RWPE2 (cell line): ENCODE measurements at regions not wholly inside any gene's neighbourhood (a gene's known extent, or its start where the extent isn't known, plus 50 kb on each side); places are given as distances from the start of the nearest gene placed in this dataset.

Experiments used
- ATAC-seq: fragments of 200-7000 bp; cut with Tn5 transposase; 3 replicates; pipeline ENCODE4 v1.9.1; 2021; ENCODE audit warnings: low read depth
- DNase-seq: peaks from one replicate; pipeline ENCODE4 v3.0.0-alpha.2; 2020; ENCODE audit warnings: low spot score
- H3K27ac ChIP-seq: fragments of 450-650 bp; 2 replicates; pipeline ENCODE4 v1.5.1; 2017; ENCODE audit warnings: mild to moderate bottlenecking; ENCODE audit not compliant: poor library complexity, severe bottlenecking
- H3K27me3 ChIP-seq: fragments of 250-450 bp; sonication (Bioruptor Pico); 2 replicates; pipeline ENCODE4 v1.5.1; 2021; ENCODE audit warnings: mild to moderate bottlenecking, moderate library complexity; ENCODE audit not compliant: insufficient read depth, poor library complexity, severe bottlenecking
- H3K36me3 ChIP-seq: fragments of 250-450 bp; sonication (Bioruptor Pico); 2 replicates; pipeline ENCODE4 v1.5.1; 2020; ENCODE audit warnings: low read depth, mild to moderate bottlenecking, moderate library complexity
- H3K4me1 ChIP-seq: fragments of 250-450 bp; sonication (Bioruptor Pico); 2 replicates; pipeline ENCODE4 v1.5.1; 2021; ENCODE audit warnings: mild to moderate bottlenecking, moderate library complexity; ENCODE audit not compliant: insufficient read depth, poor library complexity, severe bottlenecking
- H3K4me3 ChIP-seq: fragments of 250-450 bp; sonication (Bioruptor Pico); 2 replicates; pipeline ENCODE4 v1.5.1; 2021; ENCODE audit warnings: mild to moderate bottlenecking, moderate library complexity; ENCODE audit not compliant: severe bottlenecking
- H3K9me3 ChIP-seq: fragments of 250-450 bp; sonication (Bioruptor Pico); 2 replicates; pipeline ENCODE4 v1.5.1; 2021; ENCODE audit warnings: mild to moderate bottlenecking, moderate library complexity; ENCODE audit not compliant: severe bottlenecking
- CTCF ChIP-seq: fragments of 450-650 bp; IDR thresholded peaks from one replicate; pipeline ENCODE4 v1.5.1; 2017; ENCODE audit warnings: mild to moderate bottlenecking, moderate library complexity; ENCODE audit not compliant: poor library complexity, severe bottlenecking

GRCh38 chr6:74642101-74642500 is 563.8 kb downstream of the COL12A1 start:
- Histone ChIP-seq H3K4me3 (no peak overlapping the region), H3K9me3 (no peaks in the 10 kb centered on the region), H3K27me3 (no peaks in the 10 kb centered on the region), H3K27ac (no peak overlapping the region), H3K36me3 (no peaks in the 10 kb centered on the region), H3K4me1 (no peaks in the 10 kb centered on the region)
- ATAC-seq (no peak), DNase-seq (no peak)
- no peak for TF ChIP-seq CTCF

DNA sequence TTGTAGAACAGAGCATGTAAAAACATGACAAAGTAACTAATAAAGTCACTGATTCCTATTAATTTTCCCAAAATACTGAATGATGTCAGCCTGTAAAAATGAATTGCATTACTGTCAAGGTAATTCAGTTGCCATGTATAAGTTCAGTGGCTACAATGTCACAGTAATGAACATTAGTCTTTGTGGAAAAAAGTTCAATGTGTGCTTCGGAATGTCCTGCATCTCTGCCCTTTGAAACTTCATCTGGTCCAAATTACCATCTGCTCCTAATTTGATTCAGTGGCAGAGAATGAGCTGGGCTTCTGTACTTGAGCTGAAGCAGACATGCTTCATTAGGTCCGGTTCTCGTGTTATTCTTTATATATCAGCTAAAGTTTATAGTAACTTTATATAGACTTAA is 567.4 kb downstream of the COL12A1 start:
- DNase-seq (no peak), ATAC-seq (no peak)
- H3K36me3 ChIP-seq: no peaks in the 10 kb centered on the region
- no peak overlapping the region for H3K4me3 ChIP-seq
- no peak for TF ChIP-seq CTCF
- H3K27ac ChIP-seq: no peak overlapping the region
- H3K4me1 ChIP-seq: no peaks in the 10 kb centered on the region
- H3K9me3 ChIP-seq: no peaks in the 10 kb centered on the region
- H3K27me3 ChIP-seq: no peaks in the 10 kb centered on the region

DNA sequence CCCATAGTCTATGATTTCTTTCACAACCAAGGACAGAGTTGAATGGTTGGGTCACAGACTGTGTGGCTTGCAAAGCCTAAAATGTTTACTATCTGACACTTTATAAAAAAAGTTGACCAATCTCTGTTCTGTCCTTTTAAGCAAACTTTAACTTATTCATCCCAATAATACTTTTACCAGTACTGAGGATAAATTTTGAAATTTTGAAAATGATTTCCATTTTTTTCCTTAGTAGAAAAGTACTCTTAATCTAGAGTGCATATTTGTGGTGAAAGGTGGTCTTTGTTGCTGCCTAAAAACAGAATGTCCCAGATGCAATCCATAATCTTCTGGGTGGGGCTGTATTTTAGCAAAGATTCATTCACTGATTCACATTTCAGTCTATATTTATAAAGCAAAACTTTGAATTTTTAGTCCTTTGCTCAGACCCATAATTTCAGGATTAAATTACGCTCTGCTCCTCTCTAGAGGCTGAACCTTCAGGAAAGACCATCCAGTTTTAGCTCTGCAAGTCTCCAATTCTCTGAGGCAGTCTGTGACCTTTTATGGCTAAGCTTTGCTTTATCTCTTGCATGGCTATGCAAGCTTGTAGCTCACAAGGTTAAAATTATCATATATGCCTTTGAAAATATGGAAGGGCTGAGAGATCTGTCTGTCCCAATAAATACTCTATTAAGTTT is 573.5 kb downstream of the COL12A1 start:
- no peaks in the 10 kb centered on the region for H3K36me3 ChIP-seq
- ATAC-seq (no peak), DNase-seq (no peak)
- H3K9me3 ChIP-seq: no peaks in the 10 kb centered on the region
- H3K4me1 ChIP-seq: no peaks in the 10 kb centered on the region
- no peak overlapping the region for H3K4me3 ChIP-seq
- H3K27ac ChIP-seq: no peak overlapping the region
- no peak for TF ChIP-seq CTCF
- no peaks in the 10 kb centered on the region for H3K27me3 ChIP-seq

DNA sequence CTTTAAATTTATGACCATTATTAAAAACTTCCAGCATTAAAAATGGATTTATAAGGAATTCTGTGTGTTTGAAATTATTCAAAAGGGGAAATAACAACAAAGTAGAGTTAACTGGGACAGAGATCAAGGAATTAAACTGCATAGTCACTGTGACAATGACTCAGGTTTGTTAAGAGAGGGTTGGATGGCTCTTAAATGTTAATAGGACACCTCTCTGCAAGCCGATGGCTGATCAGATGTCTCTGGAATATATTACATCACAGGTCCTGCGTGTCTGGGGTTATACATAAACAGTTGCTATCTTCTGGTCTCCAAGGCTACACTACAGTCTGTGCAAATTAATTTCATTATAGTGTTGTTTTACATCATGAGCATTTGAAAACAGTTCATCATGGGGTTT is 574.3 kb downstream of the COL12A1 start:
- ATAC-seq: no peak
- Histone ChIP-seq H3K27me3 (no peaks in the 10 kb centered on the region), H3K27ac (no peak overlapping the region), H3K36me3 (no peaks in the 10 kb centered on the region), H3K9me3 (no peaks in the 10 kb centered on the region), H3K4me1 (no peaks in the 10 kb centered on the region), H3K4me3 (no peak overlapping the region)
- TF ChIP-seq CTCF: no peak
- DNase-seq: no peak

GRCh38 chr6:74626288-74626687 is 579.6 kb downstream of the COL12A1 start:
- no peak for TF ChIP-seq CTCF
- no peak for ATAC-seq
- H3K27ac ChIP-seq: no peak overlapping the region

More at GRCh38 chr6:74626288-74626687, 579.6 kb downstream of the COL12A1 start:
- peaks cover 5% of the 10 kb centered on the region for H3K9me3 ChIP-seq
- H3K36me3 ChIP-seq: no peaks in the 10 kb centered on the region
- DNase-seq: no peak
- H3K4me1 ChIP-seq: no peaks in the 10 kb centered on the region
- no peaks in the 10 kb centered on the region for H3K27me3 ChIP-seq
- no peak overlapping the region for H3K4me3 ChIP-seq
